Breast epithelium (tissue), 4 donors: ENCODE measurements at regions not wholly inside any gene's neighbourhood (a gene's known extent, or its start where the extent isn't known, plus 50 kb on each side); places are given as distances from the start of the nearest gene placed in this dataset.

Source experiments
- DNase-seq, 2 donors: peaks; one replicate each; pipeline ENCODE4 v3.0.0-alpha.2; 2019; ENCODE audit warnings: low spot score in 2 of 2
- H3K27ac ChIP-seq, 2 donors: fragments of 200-600 bp; sonication (generic) in 1 of 2; one replicate each; pipeline ENCODE4 v1.5.1; 2016 to 2019; ENCODE audit warnings: mild to moderate bottlenecking in 1 of 2
- H3K27me3 ChIP-seq, 2 donors: fragments of 200-600 bp; sonication (generic) in 1 of 2; one replicate each; pipeline versions ENCODE4 v1.5.1 to v1.6.0; 2017 to 2019; ENCODE audit warnings: control low read depth in 1 of 2, mild to moderate bottlenecking in 1 of 2
- H3K36me3 ChIP-seq: fragments of 200-600 bp; one replicate; pipeline ENCODE4 v1.5.1; 2019
- H3K4me1 ChIP-seq, 2 donors: fragments of 200-600 bp; sonication (generic); one replicate each; pipeline ENCODE4 v1.5.1; 2016 to 2019; ENCODE audit warnings: control low read depth in 1 of 2
- H3K4me3 ChIP-seq, 3 donors: fragments of 200-600 bp; sonication (generic); 1 replicate in 2 of 3; 2 replicates in 1 of 3; pipeline ENCODE4 v1.5.1; 2016 to 2019; ENCODE audit warnings: mild to moderate bottlenecking in 3 of 3, moderate library complexity in 2 of 3
- H3K9me3 ChIP-seq, 2 donors: fragments of 200-600 bp; sonication (generic) in 1 of 2; one replicate each; pipeline ENCODE4 v1.5.1; 2016 to 2019; ENCODE audit warnings: control low read depth in 1 of 2
- CTCF ChIP-seq, 3 donors: fragments of 450-650 bp; IDR thresholded peaks; one replicate each; pipeline ENCODE4 v1.5.1; 2016 to 2017; ENCODE audit warnings: antibody characterized with exemption in 3 of 3, mild to moderate bottlenecking in 3 of 3, moderate library complexity in 3 of 3
- POLR2A ChIP-seq: fragments of 450-650 bp; IDR thresholded peaks from one replicate; pipeline ENCODE4 v1.6.1; 2016; ENCODE audit warnings: antibody characterized with exemption, mild to moderate bottlenecking, moderate library complexity
- POLR2AphosphoS5 ChIP-seq, 3 donors: sonication (generic); formaldehyde crosslinking; IDR thresholded peaks; one replicate each; pipeline ENCODE4 v1.6.1; 2017; ENCODE audit warnings: antibody characterized with exemption in 3 of 3
- intact Hi-C: fragments of 100-400 bp; cut with DNase I; formaldehyde crosslinking; loops from one replicate; pipeline ENCODE4 v1.15.1; 2023; ENCODE audit warnings: low total_unique reads

- H3K27ac ChIP-seq: no peak overlapping the region
- no peaks in the 10 kb centered on the region for H3K36me3 ChIP-seq
- H3K27me3 ChIP-seq: no peaks in the 10 kb centered on the region
- no peaks in the 10 kb centered on the region for H3K9me3 ChIP-seq
- TF ChIP-seq POLR2A (no peak), CTCF (IDR thresholded peaks at IDR 0.05) (no peak), POLR2AphosphoS5 (IDR thresholded peaks at IDR 0.05) (no peak)
- intact Hi-C loops: no loop called here
- no peak for DNase-seq
- no peak overlapping the region for H3K4me3 ChIP-seq
- H3K4me1 ChIP-seq: peaks cover 0 to 8% of the 10 kb centered on the region in 2 donors
Measured at GRCh38 chr2:30339071-30339470, 107.7 kb downstream of the LBH start.

GRCh38 chr2:30341500-30342267 lies 105.4 kb upstream of the LCLAT1 start:
- H3K36me3 ChIP-seq: no peaks in the 10 kb centered on the region
- no peak overlapping the region for H3K27ac ChIP-seq
- intact Hi-C loops: no loop called here
- H3K4me3 ChIP-seq: no peak overlapping the region
- H3K4me1 ChIP-seq: no peaks in the 10 kb centered on the region
- H3K27me3 ChIP-seq: no peaks in the 10 kb centered on the region
- no peaks in the 10 kb centered on the region for H3K9me3 ChIP-seq
- TF ChIP-seq CTCF (IDR thresholded peaks at IDR 0.05) (no peak), POLR2A (no peak), POLR2AphosphoS5 (IDR thresholded peaks at IDR 0.05) (no peak)
- no peak for DNase-seq

- Histone ChIP-seq H3K36me3 (no peaks in the 10 kb centered on the region), H3K4me3 (peak overlapping the region in 2 of 3 donors; percentile 37 to 56), H3K9me3 (no peaks in the 10 kb centered on the region), H3K27me3 (no peaks in the 10 kb centered on the region), H3K4me1 (no peaks in the 10 kb centered on the region), H3K27ac (peak overlapping the region; percentile 46 to 69)
- DNase-seq: peak in 1 of 2 donors; percentile 54
- no peak for TF ChIP-seq POLR2AphosphoS5 (IDR thresholded peaks at IDR 0.05)
- TF ChIP-seq POLR2A: no peak
- no peak for TF ChIP-seq CTCF (IDR thresholded peaks at IDR 0.05)
- intact Hi-C loops: no loop called here
Measured at GRCh38 chr2:30346471-30347169, 100.4 kb upstream of the LCLAT1 start.

GRCh38 chr2:30348825-30349224 lies 98.2 kb upstream of the LCLAT1 start:
- H3K27me3 ChIP-seq: no peaks in the 10 kb centered on the region
- H3K9me3 ChIP-seq: no peaks in the 10 kb centered on the region
- H3K4me1 ChIP-seq: no peaks in the 10 kb centered on the region
- no peak overlapping the region for H3K4me3 ChIP-seq
- no peak overlapping the region for H3K27ac ChIP-seq
- DNase-seq: no peak
- H3K36me3 ChIP-seq: no peaks in the 10 kb centered on the region
- no peak for TF ChIP-seq CTCF (IDR thresholded peaks at IDR 0.05)
- TF ChIP-seq POLR2AphosphoS5 (IDR thresholded peaks at IDR 0.05): no peak
- TF ChIP-seq POLR2A: no peak
- intact Hi-C loops: no loop called here

GRCh38 chr2:30349691-30350090 lies 97.4 kb upstream of the LCLAT1 start:
- no peak for TF ChIP-seq POLR2A
- TF ChIP-seq CTCF (IDR thresholded peaks at IDR 0.05): no peak
- TF ChIP-seq POLR2AphosphoS5 (IDR thresholded peaks at IDR 0.05): no peak
- no peak for DNase-seq
- Histone ChIP-seq H3K36me3 (no peaks in the 10 kb centered on the region), H3K4me3 (no peak overlapping the region), H3K27ac (no peak overlapping the region), H3K4me1 (no peaks in the 10 kb centered on the region), H3K27me3 (no peaks in the 10 kb centered on the region), H3K9me3 (no peaks in the 10 kb centered on the region)
- intact Hi-C loops: no loop called here
